ENCODE measurements at regions not wholly inside any gene's neighbourhood (a gene's known extent, or its start where the extent isn't known, plus 50 kb on each side); places are given as distances from the start of the nearest gene placed in this dataset.

- TF ChIP-seq POLR2A (IDR thresholded peaks at IDR 0.05; ENCODE audit: low read depth, low read length), result no peak
- TF ChIP-seq POLR2AphosphoS5 (IDR thresholded peaks at IDR 0.05; ENCODE audit: low read depth, low read length), result no peak
- no peak for TF ChIP-seq TAF1 (IDR thresholded peaks at IDR 0.05; ENCODE audit: borderline replicate concordance, low read depth, low read length)
Measured at GRCh38 chr22:34294986-34295385, 374.7 kb upstream of the LARGE1 start.

Data from GM12892 (cell line).